CD4-positive, alpha-beta T cell treated with Interleukin-4 for 4 hours (primary cell): ENCODE measurements at regions not wholly inside any gene's neighbourhood (a gene's known extent, or its start where the extent isn't known, plus 50 kb on each side); places are given as distances from the start of the nearest gene placed in this dataset.
"Not testable (repeated sequence)": the region's sequence is repeated elsewhere in the genome, so short reads cannot be mapped to it uniquely, and the experiment has no call there.

Source experiments
- DNase-seq: peaks from one replicate; pipeline ENCODE4 v3.0.0-alpha.2; 2020

GRCh38 chr5:18270635-18271338, 636.5 kb downstream of the TAF11L14 start:
- DNase-seq: no peak

DNA sequence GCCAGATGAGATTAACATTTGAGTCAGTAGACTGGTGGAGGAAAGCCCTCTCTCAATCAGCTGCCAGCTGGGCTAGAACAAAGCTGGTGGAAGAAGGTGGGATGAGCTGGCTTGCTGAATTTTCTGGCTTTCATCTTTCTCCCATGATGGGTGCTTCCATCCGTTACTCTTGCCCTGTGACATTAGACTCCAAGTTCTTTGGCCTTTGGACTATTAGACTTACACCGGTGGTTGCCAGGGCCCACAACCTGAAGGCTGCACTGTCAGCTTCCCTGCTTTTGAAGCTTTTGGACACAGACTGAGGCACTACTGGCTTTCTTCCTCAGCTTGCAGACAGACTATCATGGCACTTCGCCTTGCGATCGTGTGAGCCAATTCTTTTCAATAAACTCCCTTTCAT, 642.7 kb downstream of the TAF11L14 start:
- no peak for DNase-seq

GRCh38 chr5:18281947-18282581, 647.8 kb downstream of the TAF11L14 start:
- no peak for DNase-seq

DNA sequence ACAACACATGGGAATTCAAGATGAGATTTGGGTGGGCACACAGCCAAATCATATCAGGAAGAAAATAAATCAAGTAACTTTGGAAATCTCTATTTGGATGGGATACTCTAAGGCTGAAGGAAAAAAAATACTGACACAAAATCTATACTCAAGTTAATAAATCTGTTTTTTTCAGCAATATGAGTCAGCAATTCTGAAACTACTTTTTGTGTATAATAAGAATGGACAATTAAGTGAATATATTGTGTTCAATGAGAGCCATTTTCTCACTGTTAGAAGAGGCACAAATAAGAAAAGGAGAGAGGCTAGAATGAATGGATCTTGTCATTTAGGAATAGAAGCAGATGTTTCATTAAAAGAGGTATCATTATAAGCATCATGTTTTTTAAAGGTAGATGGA, 651.0 kb downstream of the TAF11L14 start:
- DNase-seq: no peak

DNA sequence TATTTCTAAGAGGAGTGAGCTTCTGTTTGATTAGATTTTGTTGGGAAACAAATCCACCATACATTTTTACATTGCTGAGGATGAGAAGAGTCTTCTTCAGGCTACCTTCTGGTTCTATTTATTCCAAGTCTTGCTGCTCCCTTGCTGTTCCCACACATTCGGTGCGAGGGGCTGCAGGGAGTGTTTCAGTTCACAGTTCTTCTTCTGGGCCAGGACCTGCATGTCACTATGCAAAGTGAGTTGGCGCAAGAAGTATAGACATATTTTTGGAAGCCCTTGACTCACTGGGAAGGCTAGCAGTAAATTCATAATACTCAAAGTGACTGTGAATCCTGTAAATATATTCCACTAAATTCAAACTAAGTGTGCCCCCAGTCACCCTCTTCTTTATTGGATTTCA, 657.9 kb downstream of the TAF11L14 start:
- DNase-seq: no peak

DNA sequence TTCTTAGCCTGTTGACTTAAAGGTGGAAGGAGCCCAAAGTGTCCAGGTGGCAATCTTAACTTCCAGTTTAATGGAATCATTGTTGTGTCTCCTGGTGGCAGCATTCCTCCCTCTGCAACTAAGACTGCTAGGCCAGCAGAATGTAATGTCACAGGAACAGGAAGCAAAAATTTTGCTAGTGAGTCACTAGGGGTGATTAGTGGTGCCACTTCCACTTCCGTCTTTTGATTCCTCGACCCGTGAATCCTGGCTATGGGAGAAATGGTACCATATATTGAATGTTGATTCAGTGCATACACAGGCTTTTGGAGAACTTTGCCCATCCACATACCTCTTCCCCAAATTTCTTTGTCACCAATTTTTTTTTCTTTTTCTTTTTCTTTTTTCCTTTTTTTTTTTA, 661.4 kb downstream of the TAF11L14 start:
- DNase-seq: not testable (repeated sequence)

DNA sequence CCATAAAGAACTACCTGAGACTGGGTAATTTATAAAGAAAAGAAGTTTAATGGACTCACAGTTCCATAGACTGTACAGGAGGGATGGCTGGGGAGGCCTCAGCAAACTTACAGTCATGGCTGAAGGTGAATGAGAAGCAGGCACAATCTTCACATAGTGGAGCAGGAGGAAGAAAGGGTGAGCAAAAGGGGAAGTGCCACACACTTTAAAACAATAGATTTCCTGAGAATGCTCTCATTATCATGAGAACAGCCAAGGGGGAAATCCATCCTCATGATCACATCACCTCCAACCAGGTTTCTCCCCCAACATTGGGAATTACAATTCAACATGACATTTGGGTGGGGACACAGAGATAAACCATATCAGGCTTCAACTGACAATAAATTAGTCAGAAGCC, 664.9 kb downstream of the TAF11L14 start:
- no peak for DNase-seq

DNA sequence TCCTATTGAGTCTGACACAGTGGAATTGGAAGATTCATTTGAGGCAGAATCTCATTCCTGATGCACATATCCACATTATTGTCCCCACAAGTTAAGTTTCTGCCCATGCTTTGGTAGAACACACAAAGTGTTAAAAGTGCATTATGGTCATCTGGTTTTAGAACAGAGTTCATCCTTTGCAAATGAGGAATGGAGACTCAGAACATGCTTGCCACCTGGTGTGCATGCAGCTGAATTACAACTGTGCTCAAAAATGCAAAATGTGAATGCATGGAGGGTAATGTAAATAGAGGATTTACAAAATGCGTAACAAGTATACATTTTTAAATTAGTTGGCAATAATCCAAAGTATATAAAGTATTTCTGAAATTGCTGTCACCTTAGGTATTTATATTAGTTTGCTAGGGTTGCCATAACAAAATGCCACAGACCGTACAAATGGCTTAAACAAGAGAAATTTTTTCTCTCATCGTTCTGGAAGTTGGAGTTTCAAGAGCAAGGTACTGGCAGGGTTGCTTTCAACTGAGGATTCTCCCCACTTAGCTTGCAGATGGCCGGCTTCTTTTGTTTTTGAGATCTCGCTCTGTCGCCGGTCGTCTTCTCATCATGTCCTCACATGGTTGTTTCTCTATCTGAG, 671.1 kb downstream of the TAF11L14 start:
- DNase-seq: no peak

DNA sequence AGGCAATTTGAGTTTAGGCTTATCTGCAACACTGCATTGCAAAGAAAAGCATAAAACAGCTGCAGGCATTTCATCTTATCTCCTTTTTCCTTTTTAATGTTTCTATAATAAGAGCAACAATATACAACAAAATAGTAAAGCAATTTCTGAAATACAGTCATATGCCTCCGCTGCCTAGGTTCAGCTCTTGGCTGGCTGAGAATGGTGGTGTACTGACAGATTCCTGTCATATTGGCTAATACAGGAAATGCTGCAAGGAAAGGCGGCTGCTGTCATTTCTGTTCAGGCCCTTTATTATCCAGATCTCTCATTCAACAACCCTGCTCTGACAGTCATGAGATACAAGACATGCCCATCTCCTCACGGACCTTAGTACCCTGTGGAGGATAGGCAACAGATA, 677.0 kb downstream of the TAF11L14 start:
- DNase-seq: no peak

- no peak for DNase-seq
Observed at GRCh38 chr5:18312016-18312415, 677.8 kb downstream of the TAF11L14 start.

- peak; percentile 15 for DNase-seq
Observed at GRCh38 chr5:18314192-18314778, 680.0 kb downstream of the TAF11L14 start.

- DNase-seq: no peak
Observed at GRCh38 chr5:18321262-18321942, 687.1 kb downstream of the TAF11L14 start.

GRCh38 chr5:18323891-18324290, 689.6 kb downstream of the TAF11L14 start:
- no peak for DNase-seq

GRCh38 chr5:18325431-18325830, 691.2 kb downstream of the TAF11L14 start:
- DNase-seq: no peak

DNA sequence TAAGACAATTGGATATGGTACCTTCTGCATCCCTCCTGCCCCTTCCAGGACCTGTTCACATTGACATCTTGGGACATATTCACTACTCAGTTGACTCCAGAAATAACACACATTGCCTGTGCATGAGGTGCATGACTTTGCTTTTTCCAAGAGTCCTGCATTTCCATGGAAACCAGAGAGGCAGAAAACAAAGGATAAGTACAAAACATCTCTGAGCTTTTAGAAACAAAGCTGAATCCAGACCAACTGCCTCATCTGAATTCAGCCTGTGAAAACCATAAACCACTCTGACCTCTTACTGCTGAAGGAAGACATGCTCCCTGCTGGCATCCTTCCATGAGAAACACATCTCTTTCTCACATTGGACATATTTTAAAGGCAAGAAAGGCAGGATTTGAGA, 695.1 kb downstream of the TAF11L14 start:
- no peak for DNase-seq

DNA sequence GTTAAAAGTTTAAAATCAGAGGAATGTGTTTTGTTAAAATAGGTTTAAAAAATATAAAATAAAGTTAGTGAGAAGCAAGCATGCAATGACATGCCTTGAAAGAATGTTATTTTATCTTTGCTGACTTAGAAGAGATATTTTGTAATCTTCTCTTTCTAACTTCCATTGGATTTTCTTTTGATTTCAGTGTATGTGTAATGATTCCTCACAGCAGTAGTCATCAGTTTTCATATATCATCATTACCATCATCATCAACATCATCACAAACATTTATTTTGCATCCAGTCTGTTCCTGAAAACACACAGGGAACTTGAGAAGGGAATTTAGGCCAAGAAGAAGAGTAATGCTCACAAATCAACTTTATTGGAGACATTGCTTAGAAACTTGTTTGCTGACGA, 699.6 kb downstream of the TAF11L14 start:
- no peak for DNase-seq

- DNase-seq: no peak
Observed at GRCh38 chr5:18334949-18335348, 700.7 kb downstream of the TAF11L14 start.

GRCh38 chr5:18354828-18355227, 720.6 kb downstream of the TAF11L14 start:
- DNase-seq: no peak

DNA sequence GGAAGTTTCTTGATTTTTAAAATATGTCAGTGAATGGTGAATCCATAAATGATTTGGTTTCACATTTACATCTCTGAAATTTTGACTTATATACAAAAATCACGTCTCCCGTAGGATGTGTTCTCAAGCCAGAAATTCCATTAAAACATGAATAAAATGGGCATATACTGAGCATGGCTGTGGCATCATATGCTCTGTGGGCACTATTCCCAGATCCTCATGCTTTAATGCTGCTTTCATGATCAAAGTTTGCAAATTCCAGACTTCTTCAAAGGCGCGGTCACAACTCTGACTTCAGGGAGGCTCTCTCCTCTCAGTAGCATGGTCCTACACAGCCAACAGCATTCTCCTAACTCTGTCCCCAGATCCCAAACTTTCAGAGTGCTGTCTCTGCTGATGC, 723.2 kb downstream of the TAF11L14 start:
- no peak for DNase-seq

DNA sequence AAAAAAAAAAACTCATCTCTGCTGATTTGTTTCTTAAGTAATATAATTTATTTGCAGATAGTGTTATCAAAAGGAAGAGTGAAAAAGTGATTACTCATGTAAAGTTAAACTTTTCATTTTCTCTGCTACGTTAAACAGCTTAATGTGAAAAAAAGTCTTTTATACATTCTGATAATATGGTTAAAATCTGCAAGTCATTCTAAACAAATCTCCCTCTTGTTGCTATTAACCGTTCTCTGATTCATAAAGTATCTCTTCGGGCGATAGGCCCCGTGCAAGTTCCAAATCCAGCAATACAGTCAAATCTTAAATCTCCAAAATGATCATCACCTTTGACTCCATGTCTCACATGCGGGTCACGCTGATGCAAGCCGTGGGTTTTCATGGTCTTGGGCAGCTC, 732.0 kb downstream of the TAF11L14 start:
- DNase-seq: no peak

GRCh38 chr5:18370531-18370930, 736.3 kb downstream of the TAF11L14 start:
- DNase-seq: no peak

DNA sequence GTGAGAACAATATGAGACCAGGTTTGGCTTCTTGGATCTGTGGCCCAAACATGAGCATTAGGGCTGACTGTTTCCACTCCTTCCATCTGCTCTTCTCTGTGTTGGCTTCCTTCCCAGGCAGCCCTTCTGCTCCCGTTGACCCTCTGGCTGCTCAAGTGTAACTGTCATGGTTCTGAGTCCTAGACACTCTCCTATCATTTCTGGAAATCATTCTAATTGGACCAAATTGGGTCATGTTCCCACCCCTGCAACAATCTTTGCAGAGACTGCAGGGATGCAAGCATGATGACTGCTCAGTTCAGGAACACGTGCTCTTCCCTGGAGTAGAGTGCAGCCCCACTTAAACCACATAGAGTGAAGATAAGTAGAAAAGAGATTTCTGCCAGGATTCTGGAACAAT, 741.4 kb downstream of the TAF11L14 start:
- no peak for DNase-seq

DNA sequence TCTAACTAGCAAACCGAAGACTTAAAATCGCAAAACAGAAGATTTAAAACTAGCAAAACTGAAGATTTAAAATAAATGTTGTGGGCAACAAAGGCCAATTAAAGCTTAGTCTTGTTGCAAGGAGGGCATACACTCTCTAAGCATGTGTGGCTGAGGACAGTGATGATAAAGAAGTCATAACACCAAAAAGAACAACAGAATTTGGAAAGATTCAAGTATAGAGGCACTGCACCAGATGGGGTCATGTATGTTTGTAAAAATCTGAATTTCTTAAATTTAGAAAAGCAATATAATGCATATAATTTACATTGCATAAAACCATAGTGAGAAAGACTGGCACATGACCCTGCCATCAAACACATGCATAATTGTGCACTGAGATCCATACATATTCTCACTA, 743.8 kb downstream of the TAF11L14 start:
- DNase-seq: no peak
